CD4-positive, alpha-beta T cell (primary cell): ENCODE measurements at regions not wholly inside any gene's neighbourhood (a gene's known extent, or its start where the extent isn't known, plus 50 kb on each side); places are given as distances from the start of the nearest gene placed in this dataset.

ENCODE experiments used
- ATAC-seq: fragments of 200-7000 bp; cut with Tn5 transposase; one replicate; pipeline ENCODE4 v1.10.0; 2022; ENCODE audit warnings: mild to moderate bottlenecking; ENCODE audit not compliant: poor library complexity
- CTCF ChIA-PET: fragments of 350-600 bp; sonication (Branson Sonifier 250); formaldehyde crosslinking; loops from one replicate; lab custom pipeline; 2021; ENCODE audit warnings: antibody characterized with exemption, inconsistent platforms; lab: Charles Lee
- POLR2A ChIA-PET: fragments of 350-600 bp; sonication (Branson Sonifier 250); formaldehyde crosslinking; loops from one replicate; lab custom pipeline; 2021; ENCODE audit warnings: antibody characterized with exemption, inconsistent platforms; lab: Charles Lee
- DNase-seq, 14 experiments: peaks; one replicate each; pipeline ENCODE4 v3.0.0-alpha.2; 2013 to 2020; ENCODE audit warnings: mixed read lengths in 2 of 14
- H3K27ac ChIP-seq, 2 donors: one replicate each; pipeline versions ENCODE4 v1.5.1 to v1.7.0; 2013; ENCODE audit warnings: low read length in 2 of 2, low read depth in 1 of 2, mild to moderate bottlenecking in 1 of 2
- H3K27me3 ChIP-seq, 2 experiments: 1 replicate in 1 of 2; 2 replicates in 1 of 2; pipeline versions ENCODE4 v1.6.1 to v1.7.0; 2013; ENCODE audit warnings: low read length in 2 of 2, control low read depth in 1 of 2, mild to moderate bottlenecking in 1 of 2, moderate library complexity in 1 of 2; ENCODE audit not compliant: insufficient read depth in 2 of 2, control insufficient read depth in 1 of 2
- H3K36me3 ChIP-seq: one replicate; pipeline ENCODE4 v1.6.1; 2013; ENCODE audit warnings: low read length, control low read depth; ENCODE audit not compliant: insufficient read depth
- H3K4me1 ChIP-seq: one replicate; pipeline ENCODE4 v1.6.1; 2013; ENCODE audit warnings: low read length, control low read depth; ENCODE audit not compliant: insufficient read depth
- H3K4me3 ChIP-seq: one replicate; pipeline ENCODE4 v1.5.1; 2013; ENCODE audit warnings: mild to moderate bottlenecking, low read length, moderate library complexity
- H3K9me3 ChIP-seq, 2 experiments: 1 replicate in 1 of 2; 2 replicates in 1 of 2; pipeline versions ENCODE4 v1.6.1 to v1.7.0; 2013; ENCODE audit warnings: low read length in 2 of 2, mild to moderate bottlenecking in 2 of 2, control low read depth in 1 of 2, moderate library complexity in 1 of 2; ENCODE audit not compliant: control insufficient read depth in 1 of 2, insufficient read depth in 1 of 2
- H3K27ac Mint-ChIP-seq: one replicate; pipeline ENCODE4 v1.8.0; 2020; ENCODE audit warnings: mixed read lengths
- H3K27me3 Mint-ChIP-seq: one replicate; pipeline ENCODE4 v1.8.0; 2021; ENCODE audit warnings: mixed read lengths
- H3K36me3 Mint-ChIP-seq: one replicate; pipeline ENCODE4 v1.8.0; 2021; ENCODE audit warnings: low read depth, mixed read lengths
- H3K4me1 Mint-ChIP-seq: one replicate; pipeline ENCODE4 v1.8.0; 2021; ENCODE audit warnings: low read depth, mixed read lengths
- H3K4me3 Mint-ChIP-seq: one replicate; pipeline ENCODE4 v1.8.0; 2020; ENCODE audit warnings: mild to moderate bottlenecking, mixed read lengths
- H3K9me3 Mint-ChIP-seq: one replicate; pipeline ENCODE4 v1.8.0; 2020; ENCODE audit warnings: mixed read lengths
- intact Hi-C, 2 experiments: fragments of 100-400 bp; cut with DNase I in 1 of 2; cut with micrococcal nuclease in 1 of 2; formaldehyde crosslinking; loops; one replicate each; pipeline versions ENCODE4 v1.15.1 to v1.9.0; 2023 to 2025; cut with DNase I, micrococcal nuclease
- TF ChIP-seq, protein P1 (sequence below): fragments of 200-600 bp; IDR thresholded peaks from one replicate; pipeline ENCODE4 v1.8.0; 2022; ENCODE audit warnings: antibody characterized with exemption, mild to moderate bottlenecking

- Mint-ChIP-seq H3K4me3 (no peak overlapping the region), H3K9me3 (no peaks in the 10 kb centered on the region), H3K4me1 (no peaks in the 10 kb centered on the region), H3K36me3 (no peaks in the 10 kb centered on the region), H3K27me3 (no peaks in the 10 kb centered on the region), H3K27ac (no peak overlapping the region)
- Histone ChIP-seq H3K4me1 (no peaks in the 10 kb centered on the region), H3K4me3 (no peak overlapping the region), H3K27me3 (no peaks in the 10 kb centered on the region), H3K9me3 (no peaks in the 10 kb centered on the region), H3K36me3 (no peaks in the 10 kb centered on the region), H3K27ac (no peak overlapping the region)
- ChIA-PET CTCF (no interaction called here), POLR2A (no interaction called here)
- ATAC-seq (no peak), DNase-seq (no peak)
- intact Hi-C loops = no loop called here
- TF ChIP-seq, protein P1, sequence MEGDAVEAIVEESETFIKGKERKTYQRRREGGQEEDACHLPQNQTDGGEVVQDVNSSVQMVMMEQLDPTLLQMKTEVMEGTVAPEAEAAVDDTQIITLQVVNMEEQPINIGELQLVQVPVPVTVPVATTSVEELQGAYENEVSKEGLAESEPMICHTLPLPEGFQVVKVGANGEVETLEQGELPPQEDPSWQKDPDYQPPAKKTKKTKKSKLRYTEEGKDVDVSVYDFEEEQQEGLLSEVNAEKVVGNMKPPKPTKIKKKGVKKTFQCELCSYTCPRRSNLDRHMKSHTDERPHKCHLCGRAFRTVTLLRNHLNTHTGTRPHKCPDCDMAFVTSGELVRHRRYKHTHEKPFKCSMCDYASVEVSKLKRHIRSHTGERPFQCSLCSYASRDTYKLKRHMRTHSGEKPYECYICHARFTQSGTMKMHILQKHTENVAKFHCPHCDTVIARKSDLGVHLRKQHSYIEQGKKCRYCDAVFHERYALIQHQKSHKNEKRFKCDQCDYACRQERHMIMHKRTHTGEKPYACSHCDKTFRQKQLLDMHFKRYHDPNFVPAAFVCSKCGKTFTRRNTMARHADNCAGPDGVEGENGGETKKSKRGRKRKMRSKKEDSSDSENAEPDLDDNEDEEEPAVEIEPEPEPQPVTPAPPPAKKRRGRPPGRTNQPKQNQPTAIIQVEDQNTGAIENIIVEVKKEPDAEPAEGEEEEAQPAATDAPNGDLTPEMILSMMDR = no peak
Observed at GRCh38 chr18:60232541-60232940, 140.0 kb downstream of the MC4R start.

DNA sequence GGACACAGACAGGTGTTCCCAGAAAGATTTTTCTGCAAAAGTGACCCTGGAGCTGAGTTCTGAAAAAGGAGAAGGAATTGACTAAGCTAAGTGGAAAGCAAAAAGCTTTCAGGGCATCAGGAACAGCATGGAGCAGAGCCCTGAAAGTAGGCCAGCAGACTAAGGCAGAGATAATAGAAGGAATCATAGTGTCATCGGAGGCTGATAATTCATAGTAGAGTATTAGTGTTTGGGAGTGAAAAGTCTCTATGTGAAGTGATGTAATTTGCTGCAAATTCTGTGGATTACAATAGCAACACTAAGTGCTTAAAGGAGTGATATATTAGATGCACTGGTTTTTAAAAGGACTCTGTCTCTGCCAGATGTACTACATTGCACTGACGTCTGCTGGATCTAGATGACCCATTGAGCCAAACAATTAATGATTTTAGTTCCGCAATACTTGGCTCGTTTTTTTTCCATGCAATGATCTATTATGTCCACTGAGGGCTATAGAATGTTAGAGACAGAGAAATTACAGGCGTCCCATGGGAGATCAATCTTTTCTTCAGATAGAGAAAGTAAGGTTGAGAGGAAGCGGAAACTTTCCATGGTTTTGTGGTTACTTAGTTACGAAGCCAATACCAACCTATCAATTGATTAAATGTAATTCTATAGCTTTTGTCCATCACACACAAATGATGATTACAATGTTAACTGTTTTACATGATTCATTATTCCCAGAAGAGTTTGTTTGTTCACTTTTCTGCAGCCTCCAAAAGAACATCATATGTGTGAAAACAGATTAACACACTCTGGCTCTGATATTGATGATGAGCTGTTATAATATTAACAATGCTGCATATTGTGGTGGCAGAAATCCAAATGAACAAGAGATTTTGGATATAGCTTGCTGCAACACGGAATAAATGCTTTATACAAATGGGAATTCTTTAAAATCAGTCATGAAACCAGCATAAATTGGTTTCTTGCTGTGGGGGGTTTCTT lies 143.7 kb downstream of the MC4R start:
- no peak for ATAC-seq
- intact Hi-C loops = no loop called here
- no peaks in the 10 kb centered on the region for H3K27me3 Mint-ChIP-seq
- peaks cover 12% of the 10 kb centered on the region for H3K9me3 Mint-ChIP-seq
- H3K27me3 ChIP-seq = no peaks in the 10 kb centered on the region
- H3K27ac Mint-ChIP-seq = no peak overlapping the region
- H3K36me3 ChIP-seq = no peaks in the 10 kb centered on the region
- H3K4me3 Mint-ChIP-seq = no peak overlapping the region
- no peaks in the 10 kb centered on the region for H3K4me1 ChIP-seq
- TF ChIP-seq, protein P1 = no peak
- POLR2A ChIA-PET = no interaction called here
- DNase-seq = no peak
- H3K4me1 Mint-ChIP-seq = no peaks in the 10 kb centered on the region
- no peaks in the 10 kb centered on the region for H3K36me3 Mint-ChIP-seq
- CTCF ChIA-PET = no interaction called here
- H3K9me3 ChIP-seq = peaks cover 5 to 10% of the 10 kb centered on the region in 2 experiments
- H3K27ac ChIP-seq = no peak overlapping the region
- H3K4me3 ChIP-seq = no peak overlapping the region

- ChIA-PET CTCF (no interaction called here), POLR2A (no interaction called here)
- H3K36me3 ChIP-seq = no peaks in the 10 kb centered on the region
- H3K4me1 ChIP-seq = no peaks in the 10 kb centered on the region
- H3K27ac ChIP-seq = no peak overlapping the region
- ATAC-seq (no peak), DNase-seq (no peak)
- Mint-ChIP-seq H3K9me3 (no peaks in the 10 kb centered on the region), H3K27me3 (no peaks in the 10 kb centered on the region), H3K36me3 (no peaks in the 10 kb centered on the region), H3K4me1 (no peaks in the 10 kb centered on the region), H3K4me3 (no peak overlapping the region), H3K27ac (no peak overlapping the region)
- no peak overlapping the region for H3K4me3 ChIP-seq
- TF ChIP-seq, protein P1 = no peak
- no peaks in the 10 kb centered on the region for H3K27me3 ChIP-seq
- no peaks in the 10 kb centered on the region for H3K9me3 ChIP-seq
- intact Hi-C loops = loop anchor here in 1 of 2 experiments (10.0 kb wide), 1 partner anchor 61 kb away; no protein-coding TSS in a partner anchor
Observed at GRCh38 chr18:60215432-60215831, 157.1 kb downstream of the MC4R start.
